HPDE6-E6E7 (cell line): ENCODE measurements at regions not wholly inside any gene's neighbourhood (a gene's known extent, or its start where the extent isn't known, plus 50 kb on each side); places are given as distances from the start of the nearest gene placed in this dataset.
A peak's percentile ranks its signal among the peaks of the same experiment; 100 is the strongest.

Experiments used
- DNase-seq: peaks from one replicate; pipeline ENCODE4 v3.0.0; 2011; ENCODE audit warnings: missing footprints; ENCODE audit errors: extremely low spot score

DNA sequence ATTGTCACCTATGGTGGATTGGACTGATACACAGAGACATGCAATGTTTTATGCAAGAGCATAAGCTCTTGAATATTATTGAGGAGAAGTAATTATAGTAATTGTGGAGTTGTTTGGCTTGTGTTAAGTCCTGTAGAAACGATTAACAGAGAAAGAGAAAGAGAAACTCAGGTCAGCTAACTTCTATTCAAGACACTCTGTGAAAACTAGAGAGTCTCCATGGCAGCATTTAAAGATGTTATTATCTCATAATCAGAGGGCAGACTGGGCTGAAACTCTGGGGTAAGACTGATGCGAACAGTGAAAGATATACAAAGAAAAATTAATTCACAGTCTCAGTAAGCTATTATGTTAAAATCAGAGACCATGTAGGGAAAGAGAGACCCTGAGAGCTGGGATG lies 625.7 kb downstream of the FAT4 start:
- DNase-seq: no peak

DNA sequence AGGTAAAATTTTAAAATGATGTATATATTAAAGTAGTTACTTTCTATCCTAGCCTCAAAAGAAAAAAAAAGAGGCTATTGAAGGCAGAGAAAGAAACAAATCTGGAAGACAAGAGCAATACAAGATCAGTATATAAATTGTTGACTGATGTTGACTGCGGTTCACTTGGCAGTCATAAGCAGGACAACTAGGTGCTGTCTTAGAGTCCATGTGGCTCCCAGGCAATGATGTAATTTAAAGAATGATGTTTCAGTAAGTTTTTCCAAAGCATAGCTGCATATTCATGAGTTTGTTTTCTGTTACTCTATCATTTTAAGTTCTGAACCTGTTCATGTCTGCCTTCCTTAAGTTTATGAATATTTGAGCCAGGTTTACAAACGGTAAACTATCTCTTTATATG lies 630.2 kb downstream of the FAT4 start:
- no peak for DNase-seq

DNA sequence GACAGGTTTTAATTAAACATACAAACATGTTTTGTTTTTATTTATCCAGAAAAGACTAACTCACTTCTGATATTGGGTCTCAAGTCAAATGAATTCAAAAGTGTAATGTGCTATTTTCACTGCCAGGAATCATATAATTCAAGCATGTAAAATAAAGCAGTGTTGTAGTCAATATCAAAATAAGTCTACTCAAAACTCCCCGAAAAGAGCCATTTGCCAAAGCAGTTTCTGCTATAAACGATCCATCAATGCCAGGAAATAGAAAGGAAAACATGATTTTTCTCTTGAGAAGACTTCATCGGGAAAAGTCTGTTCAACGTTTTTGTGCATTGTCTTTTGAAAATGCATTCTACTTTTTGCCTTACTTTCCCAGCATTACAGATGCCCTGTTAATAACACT lies 633.3 kb downstream of the FAT4 start:
- no peak for DNase-seq

- no peak for DNase-seq
Observed at GRCh38 chr4:125951261-125951887, 636.6 kb downstream of the FAT4 start.

- no peak for DNase-seq
Observed at GRCh38 chr4:125952631-125953030, 637.9 kb downstream of the FAT4 start.

- DNase-seq: no peak
Observed at GRCh38 chr4:125956276-125956675, 641.5 kb downstream of the FAT4 start.

GRCh38 chr4:125958519-125958918 lies 643.8 kb downstream of the FAT4 start:
- DNase-seq: no peak

DNA sequence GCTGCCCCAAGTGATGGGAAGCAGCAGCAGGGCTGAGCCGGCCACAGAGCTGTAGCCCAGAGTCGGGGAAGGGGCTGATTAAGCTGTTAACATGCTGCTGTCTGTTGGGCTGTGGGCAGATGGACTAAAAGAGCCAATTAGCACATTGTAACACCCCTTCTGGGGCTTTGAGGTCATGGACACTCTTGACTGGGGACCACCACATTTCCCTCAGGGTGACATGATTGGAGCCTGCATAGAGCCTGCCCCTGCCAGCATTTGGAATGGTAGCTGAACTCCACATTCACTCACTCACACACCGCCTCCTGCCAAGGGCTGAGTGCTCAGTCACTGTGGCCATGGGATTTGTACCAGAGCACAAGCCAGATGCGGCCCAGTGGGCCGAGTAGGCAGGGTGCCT lies 646.9 kb downstream of the FAT4 start:
- no peak for DNase-seq

DNA sequence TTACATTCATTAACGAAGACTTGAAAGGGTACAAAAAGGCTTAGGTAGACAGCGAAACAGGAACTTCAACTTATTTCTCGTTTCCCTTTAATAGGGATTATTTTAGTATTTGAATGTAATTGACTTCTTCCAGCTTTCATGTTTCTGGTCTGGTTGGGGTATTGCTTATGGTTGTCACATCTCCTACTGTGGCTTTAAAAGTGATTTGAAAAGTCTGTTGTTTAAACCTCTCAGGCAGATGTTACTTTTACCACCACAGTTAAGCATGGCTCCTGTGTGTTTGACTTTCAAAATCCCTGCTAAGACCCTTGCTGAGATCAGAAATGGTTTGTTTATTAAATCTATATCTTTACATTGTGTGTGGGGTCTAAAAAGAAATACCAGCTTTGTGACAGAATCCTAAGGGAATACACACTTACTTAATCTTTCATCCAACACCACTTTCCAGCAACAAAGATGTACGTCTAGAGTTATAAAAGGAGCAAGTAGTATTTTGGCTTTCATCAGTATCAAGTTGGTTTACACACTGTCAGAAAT lies 661.2 kb downstream of the FAT4 start:
- DNase-seq: no peak

GRCh38 chr4:125979950-125980349 lies 665.2 kb downstream of the FAT4 start:
- DNase-seq: no peak

- DNase-seq: no peak
Observed at GRCh38 chr4:125983168-125983567, 668.4 kb downstream of the FAT4 start.

DNA sequence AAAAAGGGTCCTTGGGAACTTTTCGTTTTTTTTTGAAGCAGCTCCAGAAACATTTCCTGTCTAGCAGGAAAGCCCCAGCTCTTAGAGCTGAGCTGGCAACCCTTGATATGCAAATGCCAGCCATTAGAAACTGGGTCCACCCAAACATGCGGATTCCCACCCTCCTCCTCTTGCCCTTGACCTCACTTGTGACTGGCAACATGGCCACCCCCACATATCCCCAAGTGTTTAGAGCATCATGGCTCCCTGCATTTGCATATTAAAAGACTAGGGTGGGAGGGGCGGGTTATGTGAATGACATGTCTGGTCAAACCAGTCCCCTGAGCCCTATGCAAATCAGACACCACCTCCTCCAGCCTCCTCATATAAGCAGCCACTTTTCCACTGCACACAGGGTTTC lies 671.1 kb downstream of the FAT4 start:
- DNase-seq: no peak

- DNase-seq: no peak
Observed at GRCh38 chr4:125986307-125986706, 671.6 kb downstream of the FAT4 start.

- DNase-seq: no peak
Observed at GRCh38 chr4:125988464-125988863, 673.7 kb downstream of the FAT4 start.

GRCh38 chr4:125991398-125991797 lies 676.6 kb downstream of the FAT4 start:
- DNase-seq: no peak

DNA sequence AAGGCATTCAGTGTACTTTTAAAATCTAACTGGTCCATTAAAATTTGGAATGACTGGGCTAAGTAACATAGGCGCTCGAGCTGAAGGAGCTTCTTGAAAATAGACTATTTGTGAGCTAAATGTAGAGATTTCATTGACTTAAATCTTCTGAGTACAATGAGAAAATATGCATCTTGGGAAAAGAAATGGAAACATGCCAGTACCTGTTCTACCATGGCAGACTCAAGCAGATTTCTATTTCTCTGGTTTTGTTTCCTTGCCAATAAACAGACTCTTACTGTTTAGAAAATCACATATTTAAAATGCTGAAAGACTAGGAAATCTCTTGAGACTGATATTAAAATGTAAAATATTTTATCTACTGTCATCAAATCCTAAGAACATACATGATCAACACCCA lies 678.1 kb downstream of the FAT4 start:
- DNase-seq: no peak

DNA sequence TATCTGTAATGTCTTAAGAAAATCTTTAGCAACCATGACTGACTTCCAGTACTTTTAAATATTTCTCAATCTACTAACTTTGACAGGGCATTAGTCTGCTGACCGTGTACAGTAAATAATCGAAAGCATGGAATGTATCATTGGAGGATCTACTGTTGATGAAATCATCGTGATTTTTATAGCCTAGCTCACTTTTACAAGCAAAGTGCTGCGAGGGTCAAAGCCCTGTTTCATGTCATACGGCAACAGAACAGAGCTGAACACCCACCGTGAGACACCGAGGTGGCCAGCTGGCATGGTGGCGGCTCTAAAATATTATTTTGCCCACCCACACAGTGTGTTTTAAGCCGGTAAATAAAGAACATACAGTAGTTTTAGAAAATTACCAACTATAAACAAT lies 679.3 kb downstream of the FAT4 start:
- DNase-seq: no peak

DNA sequence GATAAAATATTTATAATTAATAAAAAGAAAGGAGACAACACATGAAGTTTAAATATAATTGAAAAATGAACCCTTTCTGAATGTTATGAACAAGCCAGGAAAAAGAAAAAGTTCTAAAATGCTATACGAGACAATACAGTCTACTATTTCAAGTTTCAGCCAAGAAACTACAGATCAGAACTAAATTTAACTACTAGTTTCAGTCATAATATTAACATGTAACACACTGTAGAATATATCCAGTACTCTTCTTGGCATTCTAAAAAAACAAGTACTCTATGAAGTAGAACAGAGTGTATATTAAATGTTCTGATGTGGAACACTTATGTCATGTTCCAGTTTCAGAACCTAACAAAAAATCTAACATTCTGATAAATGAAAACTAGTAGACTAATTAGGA lies 679.7 kb downstream of the FAT4 start:
- DNase-seq: no peak

- DNase-seq: peak; percentile 21
Observed at GRCh38 chr4:126004941-126005340, 690.2 kb downstream of the FAT4 start.

- DNase-seq: no peak
Observed at GRCh38 chr4:126007142-126007541, 692.4 kb downstream of the FAT4 start.

- no peak for DNase-seq
Observed at GRCh38 chr4:126012691-126013290, 698.0 kb downstream of the FAT4 start.

GRCh38 chr4:126018274-126018673 lies 703.5 kb downstream of the FAT4 start:
- DNase-seq: no peak

GRCh38 chr4:126023896-126024295 lies 709.1 kb downstream of the FAT4 start:
- no peak for DNase-seq

- no peak for DNase-seq
Observed at GRCh38 chr4:126027601-126028000, 712.8 kb downstream of the FAT4 start.
